Body of pancreas (tissue), 4 donors: ENCODE measurements at regions not wholly inside any gene's neighbourhood (a gene's known extent, or its start where the extent isn't known, plus 50 kb on each side); places are given as distances from the start of the nearest gene placed in this dataset.

ENCODE experiments used
- POLR2A ChIP-seq, 3 donors: fragments of 450-650 bp; IDR thresholded peaks; one replicate each; pipeline ENCODE4 v1.6.1; 2016; ENCODE audit warnings: antibody characterized with exemption in 3 of 3, mild to moderate bottlenecking in 2 of 3
- TF ChIP-seq, protein P1 (sequence below), 7 experiments: fragments of 450-650 bp in 4 of 7; fragments of 200-600 bp in 3 of 7; sonication (generic) in 3 of 7; IDR thresholded peaks; one replicate each; pipeline ENCODE4 v1.5.1; 2016 to 2019; ENCODE audit warnings: antibody characterized with exemption in 7 of 7

DNA sequence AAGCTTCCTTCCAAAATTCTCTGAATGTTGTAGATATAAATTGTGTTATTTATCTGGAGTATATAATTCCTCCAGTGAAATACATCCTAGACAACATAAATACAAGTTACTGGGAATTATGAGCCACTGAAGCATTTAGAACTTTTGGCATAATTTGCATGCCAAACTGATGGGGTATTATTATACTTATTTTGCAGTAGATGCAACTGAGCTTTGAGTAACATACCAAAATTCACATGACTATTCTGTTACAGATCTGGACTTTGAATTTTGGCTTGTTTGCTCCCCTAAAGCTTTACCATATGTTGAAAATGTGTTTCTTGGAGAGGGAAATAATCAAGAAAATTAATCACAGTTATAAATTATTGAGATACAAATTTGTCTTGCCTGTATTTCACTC lies 372.5 kb downstream of the CDH11 start:
- TF ChIP-seq, protein P1, sequence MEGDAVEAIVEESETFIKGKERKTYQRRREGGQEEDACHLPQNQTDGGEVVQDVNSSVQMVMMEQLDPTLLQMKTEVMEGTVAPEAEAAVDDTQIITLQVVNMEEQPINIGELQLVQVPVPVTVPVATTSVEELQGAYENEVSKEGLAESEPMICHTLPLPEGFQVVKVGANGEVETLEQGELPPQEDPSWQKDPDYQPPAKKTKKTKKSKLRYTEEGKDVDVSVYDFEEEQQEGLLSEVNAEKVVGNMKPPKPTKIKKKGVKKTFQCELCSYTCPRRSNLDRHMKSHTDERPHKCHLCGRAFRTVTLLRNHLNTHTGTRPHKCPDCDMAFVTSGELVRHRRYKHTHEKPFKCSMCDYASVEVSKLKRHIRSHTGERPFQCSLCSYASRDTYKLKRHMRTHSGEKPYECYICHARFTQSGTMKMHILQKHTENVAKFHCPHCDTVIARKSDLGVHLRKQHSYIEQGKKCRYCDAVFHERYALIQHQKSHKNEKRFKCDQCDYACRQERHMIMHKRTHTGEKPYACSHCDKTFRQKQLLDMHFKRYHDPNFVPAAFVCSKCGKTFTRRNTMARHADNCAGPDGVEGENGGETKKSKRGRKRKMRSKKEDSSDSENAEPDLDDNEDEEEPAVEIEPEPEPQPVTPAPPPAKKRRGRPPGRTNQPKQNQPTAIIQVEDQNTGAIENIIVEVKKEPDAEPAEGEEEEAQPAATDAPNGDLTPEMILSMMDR (IDR thresholded peaks at IDR 0.05) = no peak
- no peak for TF ChIP-seq POLR2A (IDR thresholded peaks at IDR 0.05)
